ENCODE measurements at regions not wholly inside any gene's neighbourhood (a gene's known extent, or its start where the extent isn't known, plus 50 kb on each side); places are given as distances from the start of the nearest gene placed in this dataset.

GRCh38 chr6:40194447-40195170, 260.3 kb upstream of the MOCS1 start:
- no peak for DNase-seq
- H3K27me3 Mint-ChIP-seq: no peaks in the 10 kb centered on the region
- no peak overlapping the region for H3K27ac Mint-ChIP-seq
- no peak overlapping the region for H3K4me3 Mint-ChIP-seq
- H3K9me3 Mint-ChIP-seq: no peaks in the 10 kb centered on the region
- ChIA-PET POLR2A (no interaction called here), CTCF (no interaction called here)
- no peaks in the 10 kb centered on the region for H3K36me3 Mint-ChIP-seq (ENCODE audit: low read depth)
- H3K4me1 Mint-ChIP-seq: no peaks in the 10 kb centered on the region

- Mint-ChIP-seq H3K4me1 (no peaks in the 10 kb centered on the region), H3K27ac (no peak overlapping the region), H3K9me3 (no peaks in the 10 kb centered on the region), H3K4me3 (no peak overlapping the region), H3K27me3 (no peaks in the 10 kb centered on the region), H3K36me3 (ENCODE audit: low read depth) (no peaks in the 10 kb centered on the region)
- CTCF ChIA-PET: interaction anchor here (0.6 kb wide), 1 partner anchor 223 kb away, joined by 5 read pairs; no protein-coding TSS in a partner anchor
- POLR2A ChIA-PET: no interaction called here
- DNase-seq: no peak
Observed at GRCh38 chr6:40192516-40192915, 258.3 kb upstream of the MOCS1 start.

- ChIA-PET CTCF (interaction anchor here (0.6 kb wide), 1 partner anchor 23 kb away, joined by 3 read pairs; no protein-coding TSS in a partner anchor), POLR2A (no interaction called here)
- Mint-ChIP-seq H3K27me3 (peaks cover 7% of the 10 kb centered on the region), H3K36me3 (ENCODE audit: low read depth) (no peaks in the 10 kb centered on the region), H3K9me3 (peaks cover 2% of the 10 kb centered on the region), H3K27ac (no peak overlapping the region), H3K4me3 (no peak overlapping the region), H3K4me1 (no peaks in the 10 kb centered on the region)
- no peak for DNase-seq
Observed at GRCh38 chr6:40188931-40189330, 254.7 kb upstream of the MOCS1 start.

- peaks cover 10% of the 10 kb centered on the region for H3K27me3 Mint-ChIP-seq
- ChIA-PET CTCF (no interaction called here), POLR2A (no interaction called here)
- H3K4me3 Mint-ChIP-seq: no peak overlapping the region
- no peaks in the 10 kb centered on the region for H3K36me3 Mint-ChIP-seq (ENCODE audit: low read depth)
- no peak for DNase-seq
- H3K4me1 Mint-ChIP-seq: peaks cover 6% of the 10 kb centered on the region
- H3K9me3 Mint-ChIP-seq: peaks cover 12% of the 10 kb centered on the region
- H3K27ac Mint-ChIP-seq: no peak overlapping the region
Observed at GRCh38 chr6:40187535-40188144, 253.4 kb upstream of the MOCS1 start.

GRCh38 chr6:40185486-40185885, 251.2 kb upstream of the MOCS1 start:
- H3K27me3 Mint-ChIP-seq: peaks cover 10% of the 10 kb centered on the region
- H3K4me3 Mint-ChIP-seq: no peak overlapping the region
- H3K9me3 Mint-ChIP-seq: peaks cover 12% of the 10 kb centered on the region
- DNase-seq: no peak
- POLR2A ChIA-PET: no interaction called here
- no peak overlapping the region for H3K27ac Mint-ChIP-seq
- H3K36me3 Mint-ChIP-seq (ENCODE audit: low read depth): no peaks in the 10 kb centered on the region
- H3K4me1 Mint-ChIP-seq: peaks cover 6% of the 10 kb centered on the region
- CTCF ChIA-PET: no interaction called here

- peaks cover 15% of the 10 kb centered on the region for H3K27me3 Mint-ChIP-seq
- H3K36me3 Mint-ChIP-seq (ENCODE audit: low read depth): no peaks in the 10 kb centered on the region
- POLR2A ChIA-PET: no interaction called here
- CTCF ChIA-PET: no interaction called here
- no peak overlapping the region for H3K27ac Mint-ChIP-seq
- peaks cover 12% of the 10 kb centered on the region for H3K9me3 Mint-ChIP-seq
- DNase-seq: no peak
- no peak overlapping the region for H3K4me3 Mint-ChIP-seq
- H3K4me1 Mint-ChIP-seq: peaks cover 6% of the 10 kb centered on the region
Observed at GRCh38 chr6:40183902-40184301, 249.6 kb upstream of the MOCS1 start.

- no peak for DNase-seq
Observed at GRCh38 chr6:40181367-40181766, 247.1 kb upstream of the MOCS1 start.

GRCh38 chr6:40180271-40180670, 246.0 kb upstream of the MOCS1 start:
- Mint-ChIP-seq H3K4me3 (no peak overlapping the region), H3K4me1 (peaks cover 6% of the 10 kb centered on the region), H3K27me3 (peaks cover 16% of the 10 kb centered on the region), H3K27ac (no peak overlapping the region), H3K36me3 (ENCODE audit: low read depth) (no peaks in the 10 kb centered on the region), H3K9me3 (peaks cover 12% of the 10 kb centered on the region)
- no peak for DNase-seq
- ChIA-PET POLR2A (no interaction called here), CTCF (interaction anchor here (0.6 kb wide), 1 partner anchor 1186 kb away, joined by 4 read pairs; no protein-coding TSS in a partner anchor)

More at GRCh38 chr6:40181367-40181766, 247.1 kb upstream of the MOCS1 start:
- ChIA-PET POLR2A (no interaction called here), CTCF (no interaction called here)
- no peak overlapping the region for H3K27ac Mint-ChIP-seq
- peaks cover 12% of the 10 kb centered on the region for H3K9me3 Mint-ChIP-seq
- H3K27me3 Mint-ChIP-seq: peaks cover 19% of the 10 kb centered on the region
- peaks cover 6% of the 10 kb centered on the region for H3K4me1 Mint-ChIP-seq
- H3K4me3 Mint-ChIP-seq: no peak overlapping the region
- H3K36me3 Mint-ChIP-seq (ENCODE audit: low read depth): no peaks in the 10 kb centered on the region

GRCh38 chr6:40179496-40179895, 245.2 kb upstream of the MOCS1 start:
- peaks cover 12% of the 10 kb centered on the region for H3K9me3 Mint-ChIP-seq
- no peak for DNase-seq
- no peak overlapping the region for H3K4me3 Mint-ChIP-seq
- ChIA-PET POLR2A (no interaction called here), CTCF (no interaction called here)
- H3K36me3 Mint-ChIP-seq (ENCODE audit: low read depth): no peaks in the 10 kb centered on the region
- no peak overlapping the region for H3K27ac Mint-ChIP-seq
- H3K4me1 Mint-ChIP-seq: peaks cover 6% of the 10 kb centered on the region
- peaks cover 16% of the 10 kb centered on the region for H3K27me3 Mint-ChIP-seq

GRCh38 chr6:40177598-40177997, 243.3 kb upstream of the MOCS1 start:
- Mint-ChIP-seq H3K4me3 (no peak overlapping the region), H3K36me3 (ENCODE audit: low read depth) (no peaks in the 10 kb centered on the region), H3K27me3 (peaks cover 9% of the 10 kb centered on the region), H3K27ac (no peak overlapping the region), H3K4me1 (no peaks in the 10 kb centered on the region), H3K9me3 (no peaks in the 10 kb centered on the region)
- ChIA-PET CTCF (no interaction called here), POLR2A (no interaction called here)
- DNase-seq: no peak

- CTCF ChIA-PET: no interaction called here
- Mint-ChIP-seq H3K4me3 (no peak overlapping the region), H3K9me3 (no peaks in the 10 kb centered on the region), H3K27me3 (peaks cover 9% of the 10 kb centered on the region), H3K27ac (no peak overlapping the region), H3K36me3 (ENCODE audit: low read depth) (no peaks in the 10 kb centered on the region), H3K4me1 (no peaks in the 10 kb centered on the region)
- DNase-seq: no peak
- POLR2A ChIA-PET: no interaction called here
Observed at GRCh38 chr6:40176152-40176551, 241.9 kb upstream of the MOCS1 start.

- DNase-seq: no peak
- CTCF ChIA-PET: no interaction called here
- H3K36me3 Mint-ChIP-seq (ENCODE audit: low read depth): no peaks in the 10 kb centered on the region
- H3K4me1 Mint-ChIP-seq: no peaks in the 10 kb centered on the region
- H3K4me3 Mint-ChIP-seq: no peak overlapping the region
- no peak overlapping the region for H3K27ac Mint-ChIP-seq
- H3K27me3 Mint-ChIP-seq: peaks cover 5% of the 10 kb centered on the region
- no peaks in the 10 kb centered on the region for H3K9me3 Mint-ChIP-seq
- POLR2A ChIA-PET: no interaction called here
Observed at GRCh38 chr6:40172272-40172671, 238.0 kb upstream of the MOCS1 start.

- ChIA-PET CTCF (no interaction called here), POLR2A (no interaction called here)
- H3K4me3 Mint-ChIP-seq: no peak overlapping the region
- DNase-seq: no peak
- H3K27ac Mint-ChIP-seq: no peak overlapping the region
- H3K36me3 Mint-ChIP-seq (ENCODE audit: low read depth): no peaks in the 10 kb centered on the region
- H3K9me3 Mint-ChIP-seq: no peaks in the 10 kb centered on the region
- H3K27me3 Mint-ChIP-seq: peaks cover 5% of the 10 kb centered on the region
- H3K4me1 Mint-ChIP-seq: no peaks in the 10 kb centered on the region
Observed at GRCh38 chr6:40171343-40171742, 237.1 kb upstream of the MOCS1 start.

GRCh38 chr6:40170856-40171255, 236.6 kb upstream of the MOCS1 start:
- Mint-ChIP-seq H3K36me3 (ENCODE audit: low read depth) (no peaks in the 10 kb centered on the region), H3K4me1 (no peaks in the 10 kb centered on the region), H3K27me3 (peaks cover 5% of the 10 kb centered on the region), H3K27ac (no peak overlapping the region), H3K9me3 (no peaks in the 10 kb centered on the region), H3K4me3 (no peak overlapping the region)
- CTCF ChIA-PET: no interaction called here
- DNase-seq: no peak
- POLR2A ChIA-PET: no interaction called here
